ENCODE measurements at regions not wholly inside any gene's neighbourhood (a gene's known extent, or its start where the extent isn't known, plus 50 kb on each side); places are given as distances from the start of the nearest gene placed in this dataset.

DNA sequence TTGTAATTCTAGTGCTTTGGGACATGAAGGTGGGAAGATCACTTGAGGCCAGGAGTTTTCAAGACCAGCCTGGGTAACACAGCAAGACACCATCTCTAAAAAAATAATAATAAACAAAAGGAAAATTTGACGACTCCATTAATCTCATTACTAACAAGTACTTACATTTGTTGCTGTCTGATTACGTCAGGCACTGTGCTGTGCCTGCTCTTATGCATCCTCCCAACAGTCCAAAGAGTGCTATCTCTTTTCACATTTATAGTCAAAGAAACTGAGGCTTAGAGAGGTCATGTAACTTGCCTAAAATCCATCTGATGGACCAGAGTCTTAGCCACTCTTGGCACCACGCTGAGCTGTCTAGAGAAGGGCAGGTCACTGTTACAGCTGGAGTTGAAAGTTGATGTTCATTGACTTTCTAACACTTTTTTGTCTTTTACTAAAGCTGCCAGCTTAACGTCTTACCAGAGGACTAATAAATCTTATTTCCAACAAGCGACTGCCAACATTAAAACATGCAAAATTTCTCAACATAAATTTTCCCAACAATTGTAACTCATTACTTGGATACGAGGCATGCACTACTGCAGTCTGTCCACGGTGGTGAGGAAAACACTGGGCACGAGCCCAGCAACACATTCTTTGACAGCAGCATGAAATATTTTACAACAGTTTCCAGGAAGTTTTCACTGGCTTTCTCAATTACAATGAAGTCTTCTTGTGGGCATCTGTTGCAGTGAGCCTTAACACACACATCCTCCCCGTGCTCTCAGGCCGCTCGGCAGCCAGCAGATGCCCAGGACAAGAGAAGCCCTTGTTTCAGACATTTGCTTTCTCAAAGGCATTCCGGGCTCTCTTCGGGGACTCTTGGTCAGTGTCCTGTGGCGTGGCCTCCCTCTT, 262.9 kb upstream of the PROX1 start:
- no peaks in the 10 kb centered on the region for H3K36me3 ChIP-seq (ENCODE audit: control insufficient read depth, insufficient read depth, low read length)
- H3K9ac ChIP-seq = no peak overlapping the region
- H2AFZ ChIP-seq = no peak overlapping the region
- TF ChIP-seq, protein P1, sequence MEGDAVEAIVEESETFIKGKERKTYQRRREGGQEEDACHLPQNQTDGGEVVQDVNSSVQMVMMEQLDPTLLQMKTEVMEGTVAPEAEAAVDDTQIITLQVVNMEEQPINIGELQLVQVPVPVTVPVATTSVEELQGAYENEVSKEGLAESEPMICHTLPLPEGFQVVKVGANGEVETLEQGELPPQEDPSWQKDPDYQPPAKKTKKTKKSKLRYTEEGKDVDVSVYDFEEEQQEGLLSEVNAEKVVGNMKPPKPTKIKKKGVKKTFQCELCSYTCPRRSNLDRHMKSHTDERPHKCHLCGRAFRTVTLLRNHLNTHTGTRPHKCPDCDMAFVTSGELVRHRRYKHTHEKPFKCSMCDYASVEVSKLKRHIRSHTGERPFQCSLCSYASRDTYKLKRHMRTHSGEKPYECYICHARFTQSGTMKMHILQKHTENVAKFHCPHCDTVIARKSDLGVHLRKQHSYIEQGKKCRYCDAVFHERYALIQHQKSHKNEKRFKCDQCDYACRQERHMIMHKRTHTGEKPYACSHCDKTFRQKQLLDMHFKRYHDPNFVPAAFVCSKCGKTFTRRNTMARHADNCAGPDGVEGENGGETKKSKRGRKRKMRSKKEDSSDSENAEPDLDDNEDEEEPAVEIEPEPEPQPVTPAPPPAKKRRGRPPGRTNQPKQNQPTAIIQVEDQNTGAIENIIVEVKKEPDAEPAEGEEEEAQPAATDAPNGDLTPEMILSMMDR (IDR thresholded peaks at IDR 0.05) = no peak
- no peaks in the 10 kb centered on the region for H3K9me3 ChIP-seq (ENCODE audit: control insufficient read depth, low read length)
- no peak overlapping the region for H3K27ac ChIP-seq
- H3K4me1 ChIP-seq = no peaks in the 10 kb centered on the region
- no peak overlapping the region for H3K4me2 ChIP-seq (ENCODE audit: low read length)
- no peaks in the 10 kb centered on the region for H3K27me3 ChIP-seq (ENCODE audit: control insufficient read depth, insufficient read depth, low read length)
- H3K79me2 ChIP-seq = no peaks in the 10 kb centered on the region
- H3K4me3 ChIP-seq (ENCODE audit: low read depth, low read length) = no peak overlapping the region

- Histone ChIP-seq H3K27ac (no peak overlapping the region), H3K9me3 (ENCODE audit: control insufficient read depth, low read length) (no peaks in the 10 kb centered on the region), H3K36me3 (ENCODE audit: control insufficient read depth, insufficient read depth, low read length) (no peaks in the 10 kb centered on the region), H3K9ac (no peak overlapping the region), H3K4me2 (ENCODE audit: low read length) (no peak overlapping the region), H2AFZ (no peak overlapping the region), H3K79me2 (no peaks in the 10 kb centered on the region), H3K4me3 (ENCODE audit: low read depth, low read length) (no peak overlapping the region), H3K4me1 (no peaks in the 10 kb centered on the region), H3K27me3 (ENCODE audit: control insufficient read depth, insufficient read depth, low read length) (no peaks in the 10 kb centered on the region)
- TF ChIP-seq, protein P1 (IDR thresholded peaks at IDR 0.05) = no peak
Measured at GRCh38 chr1:213727853-213728592, 259.8 kb upstream of the PROX1 start.

DNA sequence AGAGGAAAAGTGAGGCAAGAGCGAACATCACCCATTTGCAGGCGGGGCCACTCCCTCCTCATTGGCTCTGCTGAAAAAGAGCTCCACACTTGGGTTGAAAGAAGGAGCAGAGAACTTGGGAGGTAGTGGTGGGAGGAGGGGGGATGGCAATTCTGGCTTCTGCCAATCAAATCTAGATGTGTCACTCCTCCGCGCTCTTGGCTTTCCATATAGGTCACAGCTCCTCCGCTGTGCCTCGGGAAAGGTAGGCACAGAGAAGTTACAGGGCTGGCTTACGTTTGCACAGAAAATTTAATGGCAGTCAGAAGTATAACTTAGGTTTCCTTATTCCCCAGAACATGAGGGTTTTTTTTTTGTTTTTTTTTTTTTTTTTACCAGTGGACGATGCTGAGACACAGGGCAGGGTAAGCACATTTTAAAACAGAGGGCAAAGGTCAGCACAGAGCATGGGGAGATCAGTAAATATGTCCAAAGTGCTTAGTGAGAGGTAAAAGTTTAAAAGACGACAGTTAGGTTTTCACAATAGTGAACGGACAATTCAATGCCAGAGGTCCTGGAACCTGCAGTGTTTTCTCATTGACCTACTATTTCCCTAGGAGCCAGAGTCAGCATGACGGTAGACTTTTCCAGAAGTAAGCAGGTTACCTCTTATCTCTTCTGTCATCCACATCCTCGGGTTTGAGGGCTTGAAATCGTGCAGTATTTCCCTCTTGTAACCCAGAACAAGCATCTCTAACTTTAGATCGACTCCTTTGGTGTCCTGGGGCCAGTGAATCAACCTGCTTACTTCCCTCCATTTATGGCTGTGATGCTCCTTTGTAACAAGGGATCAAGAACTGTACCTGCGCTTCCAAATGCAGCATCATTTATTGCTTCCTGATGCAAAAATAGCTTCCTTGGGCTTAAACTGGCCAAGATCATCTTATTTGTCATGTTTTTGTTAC, 258.9 kb upstream of the PROX1 start:
- H2AFZ ChIP-seq = no peak overlapping the region
- no peaks in the 10 kb centered on the region for H3K9me3 ChIP-seq (ENCODE audit: control insufficient read depth, low read length)
- no peak overlapping the region for H3K4me3 ChIP-seq (ENCODE audit: low read depth, low read length)
- no peaks in the 10 kb centered on the region for H3K36me3 ChIP-seq (ENCODE audit: control insufficient read depth, insufficient read depth, low read length)
- no peaks in the 10 kb centered on the region for H3K27me3 ChIP-seq (ENCODE audit: control insufficient read depth, insufficient read depth, low read length)
- no peak overlapping the region for H3K27ac ChIP-seq
- TF ChIP-seq, protein P1 (IDR thresholded peaks at IDR 0.05) = no peak
- H3K9ac ChIP-seq = no peak overlapping the region
- H3K4me1 ChIP-seq = no peaks in the 10 kb centered on the region
- H3K4me2 ChIP-seq (ENCODE audit: low read length) = no peak overlapping the region
- no peaks in the 10 kb centered on the region for H3K79me2 ChIP-seq

- H3K27ac ChIP-seq = no peak overlapping the region
- H3K4me1 ChIP-seq = no peaks in the 10 kb centered on the region
- no peak overlapping the region for H3K9ac ChIP-seq
- TF ChIP-seq, protein P1 (IDR thresholded peaks at IDR 0.05) = no peak
- no peaks in the 10 kb centered on the region for H3K27me3 ChIP-seq (ENCODE audit: control insufficient read depth, insufficient read depth, low read length)
- H3K9me3 ChIP-seq (ENCODE audit: control insufficient read depth, low read length) = no peaks in the 10 kb centered on the region
- no peak overlapping the region for H3K4me2 ChIP-seq (ENCODE audit: low read length)
- no peaks in the 10 kb centered on the region for H3K36me3 ChIP-seq (ENCODE audit: control insufficient read depth, insufficient read depth, low read length)
- H3K79me2 ChIP-seq = no peaks in the 10 kb centered on the region
- no peak overlapping the region for H3K4me3 ChIP-seq (ENCODE audit: low read depth, low read length)
- no peak overlapping the region for H2AFZ ChIP-seq
Measured at GRCh38 chr1:213733705-213734104, 254.1 kb upstream of the PROX1 start.
